MM.1S (cell line): ENCODE measurements at regions not wholly inside any gene's neighbourhood (a gene's known extent, or its start where the extent isn't known, plus 50 kb on each side); places are given as distances from the start of the nearest gene placed in this dataset.

ENCODE experiments used
- DNase-seq: peaks from one replicate; pipeline ENCODE4 v3.0.0-alpha.2; 2015
- H2AFZ ChIP-seq: fragments of 300-600 bp; sonication (generic); 2 replicates; pipeline ENCODE4 v1.6.0; 2016; ENCODE audit warnings: antibody characterized with exemption, low read length
- H3F3A ChIP-seq: fragments of 300-600 bp; sonication (generic); 2 replicates; pipeline ENCODE4 v1.6.1; 2016; ENCODE audit warnings: mild to moderate bottlenecking, antibody characterized with exemption, low read length, moderate library complexity, mixed read lengths; ENCODE audit not compliant: insufficient read depth
- H3K27ac ChIP-seq: fragments of 300-600 bp; sonication (generic); 2 replicates; pipeline ENCODE4 v1.5.1; 2016; ENCODE audit warnings: mild to moderate bottlenecking, low read length
- H3K27me3 ChIP-seq: fragments of 300-600 bp; sonication (generic); replicated peaks from 2 replicates; pipeline ENCODE4 v1.6.0; 2016; ENCODE audit warnings: low read length; ENCODE audit not compliant: insufficient read depth
- H3K36me3 ChIP-seq: fragments of 300-600 bp; sonication (generic); replicated peaks from 2 replicates; pipeline ENCODE4 v1.6.1; 2016; ENCODE audit warnings: mild to moderate bottlenecking, low read length, mixed read lengths; ENCODE audit not compliant: insufficient read depth
- H3K4me1 ChIP-seq: fragments of 300-600 bp; sonication (generic); 2 replicates; pipeline ENCODE4 v1.6.1; 2016; ENCODE audit warnings: low read length, mixed read lengths
- H3K4me2 ChIP-seq: fragments of 300-600 bp; sonication (generic); 2 replicates; pipeline ENCODE4 v1.6.0; 2016; ENCODE audit warnings: low read depth, low read length
- H3K4me3 ChIP-seq: fragments of 300-600 bp; sonication (generic); 2 replicates; pipeline ENCODE4 v1.5.1; 2016; ENCODE audit warnings: low read length, mixed read lengths
- H3K79me2 ChIP-seq: fragments of 300-600 bp; sonication (generic); 2 replicates; pipeline ENCODE4 v1.6.1; 2016; ENCODE audit warnings: mixed run types, low read length, mixed read lengths
- H3K9ac ChIP-seq: fragments of 300-600 bp; sonication (generic); 2 replicates; pipeline ENCODE4 v1.6.1; 2016; ENCODE audit warnings: low read length, mixed read lengths
- H3K9me2 ChIP-seq: fragments of 300-600 bp; sonication (generic); replicated peaks from 2 replicates; pipeline ENCODE4 v1.6.1; 2016; ENCODE audit warnings: mild to moderate bottlenecking, low read length, mixed read lengths; ENCODE audit not compliant: insufficient read depth
- H3K9me3 ChIP-seq: fragments of 300-600 bp; sonication (generic); replicated peaks from 2 replicates; pipeline ENCODE4 v1.6.1; 2016; ENCODE audit warnings: mild to moderate bottlenecking, low read length, mixed read lengths; ENCODE audit not compliant: insufficient read depth
- H4K20me1 ChIP-seq: fragments of 300-600 bp; sonication (generic); 2 replicates; pipeline ENCODE4 v1.6.1; 2016; ENCODE audit warnings: mild to moderate bottlenecking, low read length, moderate library complexity, mixed read lengths; ENCODE audit not compliant: insufficient read depth
- CTCF ChIP-seq: fragments of 300-600 bp; sonication (generic); IDR thresholded peaks from 2 replicates; pipeline ENCODE4 v1.5.1; 2016; ENCODE audit warnings: antibody characterized with exemption, low read length, mixed read lengths
- EZH2 ChIP-seq: fragments of 300-600 bp; sonication (generic); optimal IDR thresholded peaks from 2 replicates; pipeline ENCODE3; 2017; ENCODE audit warnings: low read depth, mild to moderate bottlenecking, antibody characterized with exemption, low read length, mixed read lengths
- EZH2phosphoT487 ChIP-seq: fragments of 300-600 bp; sonication (generic); IDR thresholded peaks from 2 replicates; pipeline ENCODE4 v1.6.1; 2018; ENCODE audit warnings: antibody characterized with exemption, low read length

- no peak for TF ChIP-seq EZH2phosphoT487
- no peak for TF ChIP-seq EZH2
- no peak for TF ChIP-seq CTCF
- DNase-seq: no peak
Measured at GRCh38 chr2:121104721-121105141, 180.3 kb downstream of the TFCP2L1 start.

GRCh38 chr2:121110924-121111323 lies 174.1 kb downstream of the TFCP2L1 start:
- Histone ChIP-seq H3K27me3 (no peaks in the 10 kb centered on the region), H3K36me3 (no peaks in the 10 kb centered on the region), H3K4me1 (no peaks in the 10 kb centered on the region), H3F3A (no peaks in the 10 kb centered on the region), H2AFZ (no peak overlapping the region), H3K9me3 (no peaks in the 10 kb centered on the region), H3K9me2 (no peaks in the 10 kb centered on the region), H4K20me1 (no peaks in the 10 kb centered on the region), H3K27ac (no peak overlapping the region), H3K79me2 (no peaks in the 10 kb centered on the region), H3K9ac (no peak overlapping the region), H3K4me3 (no peak overlapping the region), H3K4me2 (no peak overlapping the region)
- TF ChIP-seq EZH2 (no peak), EZH2phosphoT487 (no peak), CTCF (no peak)
- DNase-seq: no peak

More at GRCh38 chr2:121104721-121105141, 180.3 kb downstream of the TFCP2L1 start:
- Histone ChIP-seq H3K4me3 (no peak overlapping the region), H3K9me3 (no peaks in the 10 kb centered on the region), H3K4me1 (no peaks in the 10 kb centered on the region), H4K20me1 (no peaks in the 10 kb centered on the region), H3K9me2 (no peaks in the 10 kb centered on the region), H3K36me3 (no peaks in the 10 kb centered on the region), H3K27me3 (no peaks in the 10 kb centered on the region), H2AFZ (no peak overlapping the region), H3K9ac (no peak overlapping the region), H3K79me2 (no peaks in the 10 kb centered on the region), H3K27ac (no peak overlapping the region), H3F3A (no peaks in the 10 kb centered on the region), H3K4me2 (no peak overlapping the region)

GRCh38 chr2:121118951-121119350 lies 166.1 kb downstream of the TFCP2L1 start:
- no peaks in the 10 kb centered on the region for H3K79me2 ChIP-seq
- no peaks in the 10 kb centered on the region for H3F3A ChIP-seq
- H3K4me3 ChIP-seq: no peak overlapping the region
- no peak overlapping the region for H3K27ac ChIP-seq
- no peak for DNase-seq
- no peaks in the 10 kb centered on the region for H3K27me3 ChIP-seq
- H3K9me3 ChIP-seq: no peaks in the 10 kb centered on the region
- no peaks in the 10 kb centered on the region for H4K20me1 ChIP-seq
- H3K9me2 ChIP-seq: no peaks in the 10 kb centered on the region
- no peak overlapping the region for H3K4me2 ChIP-seq
- TF ChIP-seq CTCF (no peak), EZH2phosphoT487 (no peak), EZH2 (no peak)
- no peaks in the 10 kb centered on the region for H3K4me1 ChIP-seq
- H3K9ac ChIP-seq: no peak overlapping the region
- no peak overlapping the region for H2AFZ ChIP-seq
- H3K36me3 ChIP-seq: no peaks in the 10 kb centered on the region
